GM12878 (cell line): ENCODE measurements at regions not wholly inside any gene's neighbourhood (a gene's known extent, or its start where the extent isn't known, plus 50 kb on each side); places are given as distances from the start of the nearest gene placed in this dataset.

Experiments
- ATAC-seq: fragments of 200-7000 bp; cut with Tn5 transposase; 3 replicates; pipeline ENCODE4 v1.9.1; 2020; ENCODE audit warnings: mild to moderate bottlenecking, moderate library complexity
- BruUV-seq: library from RNA; stranded (reverse); fragments of 400-500 nt; replicated peaks from 2 replicates; lab custom pipeline; 2021; lab: Mats Ljungman, UMichigan
- CTCF ChIA-PET: fragments of 300-600 bp; sonication (Branson Sonifier 250); formaldehyde crosslinking; extraction: SDS; loops from one replicate; lab custom pipeline; 2021; ENCODE audit warnings: inconsistent platforms; lab: Yijun Ruan, JAX
- POLR2A ChIA-PET: fragments of 350-600 bp; formaldehyde crosslinking; extraction: SDS; loops from one replicate; lab custom pipeline; 2021; ENCODE audit warnings: inconsistent platforms; lab: Charles Lee
- RAD21 ChIA-PET: fragments of 300-600 bp; sonication (Branson Sonifier 250); formaldehyde crosslinking; loops from one replicate; lab custom pipeline; 2023; ENCODE audit warnings: antibody characterized with exemption; ENCODE audit not compliant: unreplicated experiment; lab: Charles Lee
- SMC1A ChIA-PET: fragments of 300-600 bp; sonication (Branson Sonifier 250); formaldehyde crosslinking; loops from one replicate; lab custom pipeline; 2023; ENCODE audit not compliant: unreplicated experiment, uncharacterized antibody; lab: Charles Lee
- DNase-seq: peaks from one replicate; pipeline ENCODE4 v3.0.0-alpha.2; 2011; ENCODE audit warnings: low read depth, low spot score
- FAIRE-seq: peaks from 3 replicates; lab custom pipeline; 2011; peaks lifted over from hg19 to GRCh38; lab: Jason Lieb, UNC
- H2AFZ ChIP-seq: 2 replicates; pipeline ENCODE4 v1.6.0; 2011; ENCODE audit warnings: low read depth, low read length, control low read depth; ENCODE audit not compliant: control insufficient read depth
- H3K27ac ChIP-seq: 2 replicates; pipeline ENCODE4 v1.5.1; 2011; ENCODE audit warnings: control low read depth; ENCODE audit not compliant: control insufficient read depth, insufficient read depth
- H3K27me3 ChIP-seq, 2 experiments: replicated peaks in 1 of 2; 2 replicates each; pipeline versions ENCODE4 v1.6.0 to v1.6.1; 2011; ENCODE audit warnings: low read length in 1 of 2; ENCODE audit not compliant: control insufficient read depth in 2 of 2, insufficient read depth in 2 of 2
- H3K36me3 ChIP-seq, 2 experiments: 2 replicates each; pipeline ENCODE4 v1.5.1; 2011; ENCODE audit warnings: low read length in 1 of 2; ENCODE audit not compliant: control insufficient read depth in 2 of 2, insufficient read depth in 2 of 2
- H3K4me1 ChIP-seq: 2 replicates; pipeline ENCODE4 v1.6.1; 2011; ENCODE audit warnings: mild to moderate bottlenecking, low read length, moderate library complexity, mixed read lengths; ENCODE audit not compliant: control insufficient read depth, insufficient read depth
- H3K4me2 ChIP-seq: 2 replicates; pipeline ENCODE4 v1.6.0; 2011; ENCODE audit warnings: control low read depth; ENCODE audit not compliant: control insufficient read depth, insufficient read depth
- H3K4me3 ChIP-seq: fragments of 200-600 bp; sonication (generic); 2 replicates; pipeline ENCODE4 v1.5.1; 2016
- H3K79me2 ChIP-seq: 2 replicates; pipeline ENCODE4 v1.6.0; 2011; ENCODE audit warnings: low read length; ENCODE audit not compliant: control insufficient read depth, insufficient read depth
- H3K9ac ChIP-seq: 2 replicates; pipeline ENCODE4 v1.8.0; 2011; ENCODE audit warnings: low read length, control low read depth, mixed read lengths; ENCODE audit not compliant: control insufficient read depth, insufficient read depth
- H3K9me3 ChIP-seq: replicated peaks from 3 replicates; pipeline ENCODE4 v1.5.1; 2011; ENCODE audit warnings: mild to moderate bottlenecking, low read length; ENCODE audit not compliant: control insufficient read depth, insufficient read depth
- H4K20me1 ChIP-seq: 2 replicates; pipeline ENCODE4 v1.6.0; 2011; ENCODE audit not compliant: control insufficient read depth, insufficient read depth
- HSF1 ChIP-seq: fragments of 150-350 bp; IDR thresholded peaks from 2 replicates; pipeline ENCODE4 v1.6.1; 2014; ENCODE audit warnings: mild to moderate bottlenecking, low read depth, low read length
- MAX ChIP-seq: IDR thresholded peaks from 2 replicates; pipeline ENCODE4 v1.6.1; 2012; ENCODE audit warnings: low read depth, low read length, improper control_type of control experiment
- ZNF24 ChIP-seq: fragments of 450-650 bp; IDR thresholded peaks from 2 replicates; pipeline ENCODE4 v1.6.1; 2017; ENCODE audit warnings: antibody characterized with exemption, mild to moderate bottlenecking
- ZSCAN29 ChIP-seq: fragments of 450-650 bp; IDR thresholded peaks from 2 replicates; pipeline ENCODE4 v1.6.1; 2017; ENCODE audit warnings: mild to moderate bottlenecking, moderate library complexity
- WGBS: methylation state at CpG from one replicate; pipeline ENCODE4 v1.1.6; 2016; ENCODE audit warnings: low lambda C conversion rate; ENCODE audit not compliant: insufficient replicate concordance, insufficient coverage; ENCODE audit errors: missing lambda C conversion rate; 5-methylcytosine and 5-hydroxymethylcytosine counted together
- in situ Hi-C: fragments of 300-500 bp; cut with MboI; formaldehyde crosslinking; loops from 9 replicates; pipeline ENCODE4 v1.14.3; 2018; ENCODE audit warnings: mixed read lengths
- intact Hi-C: fragments of 100-400 bp; cut with micrococcal nuclease; formaldehyde crosslinking; loops from one replicate; pipeline ENCODE4 v1.14.2; 2022; ENCODE audit not compliant: unreplicated experiment

- in situ Hi-C loops = loop anchor here (25.0 kb wide), 1 partner anchor 256 kb away; no protein-coding TSS in a partner anchor
- DNase-seq (no peak), FAIRE-seq (no peak), ATAC-seq (no peak)
- no peaks in the 10 kb centered on the region for H4K20me1 ChIP-seq
- H2AFZ ChIP-seq = no peak overlapping the region
- no peaks in the 10 kb centered on the region for H3K9me3 ChIP-seq
- ChIA-PET POLR2A (interaction anchor here (0.5 to 1.6 kb wide), 3 partner anchors 10 to 617 kb away, joined by 3 to 6 read pairs (median 4); no protein-coding TSS in a partner anchor), SMC1A (interaction anchor here (0.9 to 4.9 kb wide), 6 partner anchors 9 to 26 kb away, joined by 3 to 56 read pairs (median 4); no protein-coding TSS in a partner anchor), CTCF (interaction anchor here (0.9 to 1.6 kb wide), 5 partner anchors 12 to 609 kb away, joined by 3 to 4 read pairs (median 4); no protein-coding TSS in a partner anchor), RAD21 (interaction anchor here (1.1 to 1.3 kb wide), 2 partner anchors 12 to 127 kb away, joined by 3 read pairs; no protein-coding TSS in a partner anchor)
- no peaks in the 10 kb centered on the region for H3K27me3 ChIP-seq
- BruUV-seq = no TSS peak
- no peak overlapping the region for H3K4me3 ChIP-seq
- H3K27ac ChIP-seq = no peak overlapping the region
- 100% methylated on average over 1 of the region's 1 CpG for WGBS
- H3K4me2 ChIP-seq = no peak overlapping the region
- intact Hi-C loops = no loop called here
- H3K36me3 ChIP-seq = no peaks in the 10 kb centered on the region
- H3K9ac ChIP-seq = no peak overlapping the region
- H3K4me1 ChIP-seq = peaks cover 4% of the 10 kb centered on the region; the same call in 1 of the 2 replicates
- TF ChIP-seq MAX = no peak
- no peak for TF ChIP-seq ZNF24
- TF ChIP-seq HSF1 = no peak
- no peak for TF ChIP-seq ZSCAN29
- no peaks in the 10 kb centered on the region for H3K79me2 ChIP-seq
Observed at GRCh38 chr6:27768556-27768955, 143.6 kb downstream of the OR2B2 start.
